ENCODE measurements at regions not wholly inside any gene's neighbourhood (a gene's known extent, or its start where the extent isn't known, plus 50 kb on each side); places are given as distances from the start of the nearest gene placed in this dataset.

DNA sequence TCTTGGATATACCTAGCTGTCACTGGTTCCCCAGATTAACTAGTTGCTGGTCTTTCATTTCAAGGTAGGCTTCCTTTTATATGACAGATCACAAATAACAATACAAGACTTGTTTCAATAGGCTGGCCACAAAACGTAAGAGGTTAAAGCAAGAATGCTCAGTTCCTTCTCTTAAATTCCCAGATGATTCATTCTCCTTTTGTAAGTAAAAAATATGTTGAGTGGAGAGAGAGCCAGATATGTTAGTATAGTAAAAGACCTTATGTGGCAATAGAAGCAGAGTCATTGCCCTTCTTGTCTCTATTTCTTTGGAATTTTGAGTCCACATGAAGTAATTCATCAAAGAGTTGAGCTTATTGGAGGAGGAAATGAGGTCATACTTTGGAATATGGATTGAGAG is 939.0 kb upstream of the ATXN7L3B start:
- TF ChIP-seq, protein P1, sequence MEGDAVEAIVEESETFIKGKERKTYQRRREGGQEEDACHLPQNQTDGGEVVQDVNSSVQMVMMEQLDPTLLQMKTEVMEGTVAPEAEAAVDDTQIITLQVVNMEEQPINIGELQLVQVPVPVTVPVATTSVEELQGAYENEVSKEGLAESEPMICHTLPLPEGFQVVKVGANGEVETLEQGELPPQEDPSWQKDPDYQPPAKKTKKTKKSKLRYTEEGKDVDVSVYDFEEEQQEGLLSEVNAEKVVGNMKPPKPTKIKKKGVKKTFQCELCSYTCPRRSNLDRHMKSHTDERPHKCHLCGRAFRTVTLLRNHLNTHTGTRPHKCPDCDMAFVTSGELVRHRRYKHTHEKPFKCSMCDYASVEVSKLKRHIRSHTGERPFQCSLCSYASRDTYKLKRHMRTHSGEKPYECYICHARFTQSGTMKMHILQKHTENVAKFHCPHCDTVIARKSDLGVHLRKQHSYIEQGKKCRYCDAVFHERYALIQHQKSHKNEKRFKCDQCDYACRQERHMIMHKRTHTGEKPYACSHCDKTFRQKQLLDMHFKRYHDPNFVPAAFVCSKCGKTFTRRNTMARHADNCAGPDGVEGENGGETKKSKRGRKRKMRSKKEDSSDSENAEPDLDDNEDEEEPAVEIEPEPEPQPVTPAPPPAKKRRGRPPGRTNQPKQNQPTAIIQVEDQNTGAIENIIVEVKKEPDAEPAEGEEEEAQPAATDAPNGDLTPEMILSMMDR (IDR thresholded peaks at IDR 0.05) = no peak

DNA sequence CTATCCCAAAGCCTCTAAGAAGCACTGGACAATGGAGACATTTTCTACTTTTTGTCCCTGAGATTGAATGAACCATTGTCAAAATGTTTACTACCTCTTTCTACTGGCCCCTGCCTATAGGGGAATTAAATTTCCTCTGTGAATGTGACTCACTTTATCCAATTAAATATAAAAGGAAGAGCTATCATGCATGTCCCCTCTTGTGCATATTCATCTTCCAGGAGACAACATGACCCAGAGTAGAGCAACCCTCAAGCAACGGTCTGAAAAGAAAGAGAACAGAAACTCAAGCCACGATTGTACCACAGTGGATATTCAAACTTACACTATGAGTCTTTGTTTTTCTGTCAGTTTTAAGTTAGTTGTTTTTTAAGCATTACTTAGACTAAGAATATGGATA is 938.4 kb upstream of the ATXN7L3B start:
- TF ChIP-seq, protein P1 (IDR thresholded peaks at IDR 0.05) = no peak

DNA sequence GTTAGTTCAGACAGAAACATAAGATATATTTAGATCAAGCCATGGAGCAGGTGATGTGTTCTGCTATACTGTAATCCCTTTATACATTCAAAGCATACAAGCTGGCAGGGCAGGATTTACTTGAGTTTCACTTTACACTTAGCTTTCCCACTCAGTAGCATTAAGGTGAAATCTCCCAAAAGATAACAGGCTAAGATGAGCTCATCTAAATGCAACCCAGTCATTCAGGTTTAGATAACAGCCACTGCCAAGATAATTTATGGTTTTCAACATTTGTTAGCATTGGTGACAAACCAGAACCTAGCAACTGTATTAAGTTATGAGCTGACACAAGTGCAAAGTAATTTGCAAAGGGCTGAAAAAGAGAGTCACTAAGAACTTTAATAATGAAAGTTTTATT is 925.1 kb upstream of the ATXN7L3B start:
- TF ChIP-seq, protein P1 (IDR thresholded peaks at IDR 0.05) = no peak

DNA sequence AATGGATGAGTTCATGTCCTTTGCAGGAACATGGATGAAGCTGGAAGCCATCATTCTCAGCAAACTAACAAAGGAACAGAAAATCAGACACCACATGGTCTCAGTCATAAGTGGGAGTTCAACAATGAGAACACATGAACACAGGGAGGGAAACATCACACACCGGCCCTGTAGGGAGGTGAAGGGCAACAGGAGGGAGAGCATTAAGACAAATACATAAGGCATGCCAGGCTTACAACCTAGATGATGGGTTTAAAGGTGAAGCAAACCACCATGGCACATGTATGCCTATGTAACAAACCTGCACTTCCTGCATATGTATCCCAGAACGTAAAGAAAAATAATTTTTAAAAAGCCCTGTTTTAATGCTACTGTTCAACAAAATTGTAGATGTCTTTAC is 914.2 kb upstream of the ATXN7L3B start:
- TF ChIP-seq, protein P1 (IDR thresholded peaks at IDR 0.05) = no peak

DNA sequence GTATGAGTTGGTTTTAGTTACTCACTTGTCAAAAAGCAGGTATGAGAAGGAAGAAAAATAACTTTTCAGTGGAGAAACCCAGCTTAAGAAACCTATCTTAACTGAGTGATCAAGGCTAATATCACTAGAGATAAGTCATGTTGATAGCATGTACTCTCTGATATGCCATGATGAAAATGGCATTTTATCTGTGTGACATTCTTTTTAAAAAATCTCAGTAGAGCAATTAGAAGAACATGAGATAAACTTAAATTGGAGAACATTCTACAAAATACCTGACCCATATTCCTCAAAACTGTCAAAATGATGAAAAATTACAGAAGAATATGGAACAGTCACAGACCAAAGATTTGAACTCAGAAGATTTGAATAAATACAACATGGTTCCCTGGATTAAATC is 912.4 kb upstream of the ATXN7L3B start:
- TF ChIP-seq, protein P1 (IDR thresholded peaks at IDR 0.05) = no peak

DNA sequence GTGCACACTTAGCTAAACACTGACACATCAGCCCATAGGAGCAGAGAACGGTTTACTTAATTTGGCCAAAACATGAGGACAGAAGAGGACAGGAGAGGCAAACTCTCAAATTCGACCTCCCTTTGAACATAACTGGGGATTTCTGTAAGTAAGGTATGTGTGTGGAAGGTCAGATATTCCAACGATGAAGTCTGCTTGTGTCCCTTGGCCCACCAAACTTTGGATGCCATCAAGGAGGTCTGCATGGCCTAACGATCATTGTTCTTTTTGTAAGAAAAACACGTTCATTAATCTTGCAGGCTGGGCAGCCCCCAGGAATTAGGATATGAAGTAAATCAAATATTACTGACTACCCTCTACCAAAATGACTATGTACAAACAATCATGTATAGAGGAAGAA is 908.5 kb upstream of the ATXN7L3B start:
- TF ChIP-seq, protein P1 (IDR thresholded peaks at IDR 0.05) = no peak

DNA sequence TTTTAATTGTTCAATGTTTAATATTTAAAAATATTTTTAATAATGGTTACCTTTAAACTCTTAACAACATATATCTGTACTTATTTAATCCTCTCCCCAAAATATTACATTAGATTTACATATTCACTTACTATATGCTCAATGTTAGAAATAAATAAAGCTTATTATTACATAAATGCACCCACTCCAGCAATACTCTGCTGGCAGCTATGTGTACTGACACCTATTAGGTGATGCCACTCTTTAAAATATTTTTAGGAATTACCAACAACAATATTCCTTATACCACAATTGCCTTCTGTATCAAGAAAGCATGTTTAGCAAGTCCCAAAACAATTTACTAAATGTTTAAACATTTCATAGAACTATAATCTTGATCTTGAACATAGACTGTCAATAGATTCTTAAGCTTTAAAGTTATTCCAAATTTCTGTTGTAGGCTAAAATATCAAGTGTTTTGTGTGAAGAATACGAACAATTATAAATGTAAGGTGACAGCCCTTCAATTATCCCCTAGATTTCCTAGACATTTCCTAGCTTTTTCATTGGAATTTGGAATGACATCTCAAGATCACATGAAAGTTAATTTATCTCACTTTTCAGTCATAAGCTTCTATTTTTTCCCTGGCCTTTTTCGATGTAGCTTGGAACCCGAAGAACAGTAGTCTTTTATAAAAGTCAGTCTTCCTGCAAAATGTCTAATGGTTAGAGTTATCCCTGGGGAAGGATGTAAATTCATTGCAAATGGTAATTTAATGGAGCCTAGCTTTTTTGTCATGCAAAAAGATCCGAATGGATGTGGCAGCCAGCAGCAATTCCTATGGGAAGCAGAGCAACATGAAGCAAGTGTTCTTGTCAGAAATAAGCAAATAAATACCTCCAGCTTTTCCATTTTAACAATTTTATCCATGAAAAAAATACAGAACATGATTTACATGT is 907.5 kb upstream of the ATXN7L3B start:
- TF ChIP-seq, protein P1 (IDR thresholded peaks at IDR 0.05) = no peak
